Uterus (tissue), 3 donors: ENCODE measurements at regions not wholly inside any gene's neighbourhood (a gene's known extent, or its start where the extent isn't known, plus 50 kb on each side); places are given as distances from the start of the nearest gene placed in this dataset.

Experiments used
- DNase-seq, 2 donors: peaks; one replicate each; pipeline ENCODE4 v3.0.0-alpha.2; 2019 to 2020
- H3K27ac ChIP-seq, 2 donors: fragments of 200-600 bp; sonication (generic); 1 replicate in 1 of 2; 2 replicates in 1 of 2; pipeline ENCODE4 v1.5.1; 2016 to 2018
- H3K27me3 ChIP-seq, 2 donors: fragments of 200-600 bp; sonication (generic); one replicate each; pipeline ENCODE4 v1.5.1; 2018 to 2019; ENCODE audit warnings: control low read depth in 1 of 2
- H3K36me3 ChIP-seq, 2 donors: fragments of 200-600 bp; sonication (generic); one replicate each; pipeline ENCODE4 v1.5.1; 2019; ENCODE audit warnings: control low read depth in 1 of 2
- H3K4me1 ChIP-seq, 2 donors: fragments of 200-600 bp; sonication (generic); one replicate each; pipeline ENCODE4 v1.5.1; 2018 to 2019; ENCODE audit warnings: control low read depth in 1 of 2
- H3K4me3 ChIP-seq, 2 donors: fragments of 200-600 bp; sonication (generic); 1 replicate in 1 of 2; 2 replicates in 1 of 2; pipeline ENCODE4 v1.5.1; 2018 to 2019; ENCODE audit warnings: mild to moderate bottlenecking in 1 of 2
- H3K9me3 ChIP-seq, 2 donors: fragments of 200-600 bp; sonication (generic); one replicate each; pipeline ENCODE4 v1.5.1; 2019; ENCODE audit warnings: control low read depth in 1 of 2
- POLR2A ChIP-seq, 2 donors: fragments of 450-650 bp; IDR thresholded peaks; one replicate each; pipeline ENCODE4 v1.6.1; 2016; ENCODE audit warnings: antibody characterized with exemption in 2 of 2, mild to moderate bottlenecking in 1 of 2, moderate library complexity in 1 of 2
- intact Hi-C: fragments of 100-400 bp; cut with DNase I; formaldehyde crosslinking; loops from one replicate; pipeline ENCODE4 v1.15.1; 2023; ENCODE audit warnings: low total_unique reads
- TF ChIP-seq, protein P1 (sequence below), 4 experiments: fragments of 200-600 bp in 2 of 4; fragments of 450-650 bp in 2 of 4; sonication (generic) in 2 of 4; IDR thresholded peaks; one replicate each; pipeline ENCODE4 v1.5.1; 2016 to 2019; ENCODE audit warnings: antibody characterized with exemption in 4 of 4, mild to moderate bottlenecking in 2 of 4, moderate library complexity in 1 of 4
- donor health status: DM: yes; HTN: yes; CAD: no.

DNA sequence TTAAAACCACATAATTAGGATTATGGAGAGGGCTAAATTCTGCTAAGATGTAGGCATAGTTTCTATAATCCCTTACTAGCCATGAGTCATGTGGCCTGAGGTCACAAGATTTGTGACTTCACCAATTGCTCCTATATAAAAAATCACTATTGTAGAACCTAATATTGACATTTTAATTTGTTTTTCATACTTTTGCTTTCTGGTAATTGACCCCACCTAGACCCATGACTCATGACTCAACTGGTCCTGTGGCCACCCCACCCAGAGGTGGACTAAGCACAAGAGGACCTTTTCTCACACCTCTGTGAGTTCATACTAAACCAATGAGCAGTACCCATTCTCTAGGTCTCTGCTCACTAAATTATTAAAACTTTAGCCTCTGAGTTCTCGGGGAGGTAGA lies 1567.5 kb upstream of the LRRTM1 start:
- Histone ChIP-seq H3K27ac (no peak overlapping the region), H3K4me1 (no peaks in the 10 kb centered on the region), H3K36me3 (no peaks in the 10 kb centered on the region), H3K9me3 (no peaks in the 10 kb centered on the region), H3K4me3 (no peak overlapping the region), H3K27me3 (no peaks in the 10 kb centered on the region)
- no peak for DNase-seq
- TF ChIP-seq POLR2A (IDR thresholded peaks at IDR 0.05) = no peak
- TF ChIP-seq, protein P1, sequence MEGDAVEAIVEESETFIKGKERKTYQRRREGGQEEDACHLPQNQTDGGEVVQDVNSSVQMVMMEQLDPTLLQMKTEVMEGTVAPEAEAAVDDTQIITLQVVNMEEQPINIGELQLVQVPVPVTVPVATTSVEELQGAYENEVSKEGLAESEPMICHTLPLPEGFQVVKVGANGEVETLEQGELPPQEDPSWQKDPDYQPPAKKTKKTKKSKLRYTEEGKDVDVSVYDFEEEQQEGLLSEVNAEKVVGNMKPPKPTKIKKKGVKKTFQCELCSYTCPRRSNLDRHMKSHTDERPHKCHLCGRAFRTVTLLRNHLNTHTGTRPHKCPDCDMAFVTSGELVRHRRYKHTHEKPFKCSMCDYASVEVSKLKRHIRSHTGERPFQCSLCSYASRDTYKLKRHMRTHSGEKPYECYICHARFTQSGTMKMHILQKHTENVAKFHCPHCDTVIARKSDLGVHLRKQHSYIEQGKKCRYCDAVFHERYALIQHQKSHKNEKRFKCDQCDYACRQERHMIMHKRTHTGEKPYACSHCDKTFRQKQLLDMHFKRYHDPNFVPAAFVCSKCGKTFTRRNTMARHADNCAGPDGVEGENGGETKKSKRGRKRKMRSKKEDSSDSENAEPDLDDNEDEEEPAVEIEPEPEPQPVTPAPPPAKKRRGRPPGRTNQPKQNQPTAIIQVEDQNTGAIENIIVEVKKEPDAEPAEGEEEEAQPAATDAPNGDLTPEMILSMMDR (IDR thresholded peaks at IDR 0.05) = no peak
- intact Hi-C loops = no loop called here

DNA sequence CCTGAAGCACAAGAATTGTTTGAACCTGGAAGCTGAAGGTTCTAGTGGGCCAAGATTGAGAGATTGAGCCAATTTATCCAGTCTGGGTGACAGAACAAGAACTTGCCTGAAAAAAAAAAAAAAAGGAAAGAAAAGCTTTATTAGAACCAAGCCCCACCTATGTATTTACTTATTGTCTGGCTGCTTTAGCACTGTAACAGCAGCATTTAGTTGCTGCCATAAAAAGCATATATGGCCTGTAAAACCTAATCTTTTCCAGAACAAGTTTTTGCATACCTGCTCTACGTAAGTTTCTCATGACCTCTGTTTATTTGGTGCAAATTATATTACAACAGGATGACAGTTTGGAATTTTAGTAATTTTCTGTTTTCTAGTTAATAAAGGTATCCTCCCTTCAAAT lies 1565.6 kb upstream of the LRRTM1 start:
- no peak for DNase-seq
- Histone ChIP-seq H3K36me3 (no peaks in the 10 kb centered on the region), H3K27me3 (no peaks in the 10 kb centered on the region), H3K9me3 (no peaks in the 10 kb centered on the region), H3K4me1 (no peaks in the 10 kb centered on the region), H3K4me3 (no peak overlapping the region), H3K27ac (no peak overlapping the region)
- TF ChIP-seq, protein P1 (IDR thresholded peaks at IDR 0.05) = no peak
- TF ChIP-seq POLR2A (IDR thresholded peaks at IDR 0.05) = no peak
- intact Hi-C loops = no loop called here

DNA sequence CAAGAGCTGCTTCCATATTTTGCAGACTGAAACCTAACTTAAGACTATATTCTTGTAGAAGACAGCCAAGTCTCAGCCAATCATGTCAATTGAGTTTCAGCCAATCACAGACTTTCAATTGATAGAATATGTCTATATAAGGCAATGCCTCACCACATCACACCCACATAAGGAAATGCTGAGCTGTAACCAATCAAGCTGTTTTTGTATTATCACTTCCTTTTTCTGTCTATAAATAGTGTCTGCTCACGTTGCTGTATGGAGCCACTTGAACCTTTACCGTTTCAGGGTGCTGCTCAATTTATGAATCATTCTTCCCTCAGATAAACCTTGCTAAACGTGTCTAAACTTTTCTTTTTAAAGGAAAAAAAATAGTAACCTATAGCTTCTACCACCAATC lies 1554.4 kb upstream of the LRRTM1 start:
- intact Hi-C loops = no loop called here
- DNase-seq = no peak
- TF ChIP-seq, protein P1 (IDR thresholded peaks at IDR 0.05) = no peak
- TF ChIP-seq POLR2A (IDR thresholded peaks at IDR 0.05) = no peak
- no peaks in the 10 kb centered on the region for H3K4me1 ChIP-seq
- no peaks in the 10 kb centered on the region for H3K27me3 ChIP-seq
- H3K9me3 ChIP-seq = no peaks in the 10 kb centered on the region
- no peak overlapping the region for H3K27ac ChIP-seq
- no peaks in the 10 kb centered on the region for H3K36me3 ChIP-seq
- H3K4me3 ChIP-seq = no peak overlapping the region

DNA sequence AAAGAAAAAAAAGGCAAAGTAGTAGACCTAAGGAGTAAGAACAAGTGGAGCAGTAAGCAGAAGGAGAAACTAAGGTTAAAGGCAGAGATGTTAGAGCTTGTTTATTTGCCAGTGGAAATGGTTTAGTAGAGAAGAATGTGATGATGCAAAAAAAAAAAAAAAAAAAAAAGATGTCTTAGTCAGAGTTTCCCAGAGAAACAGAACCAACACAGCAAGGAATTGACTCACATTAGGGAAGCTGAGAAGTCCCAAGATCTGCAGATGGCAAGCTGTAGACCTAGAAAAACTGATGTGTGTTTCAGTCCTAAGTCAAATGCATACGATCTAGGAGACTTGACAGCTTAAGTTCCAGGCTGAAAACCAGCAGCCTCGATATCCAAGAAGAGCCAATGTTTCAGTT lies 1548.8 kb upstream of the LRRTM1 start:
- Histone ChIP-seq H3K9me3 (no peaks in the 10 kb centered on the region), H3K27ac (no peak overlapping the region), H3K27me3 (no peaks in the 10 kb centered on the region), H3K36me3 (no peaks in the 10 kb centered on the region), H3K4me3 (no peak overlapping the region), H3K4me1 (no peaks in the 10 kb centered on the region)
- TF ChIP-seq, protein P1 (IDR thresholded peaks at IDR 0.05) = no peak
- no peak for TF ChIP-seq POLR2A (IDR thresholded peaks at IDR 0.05)
- DNase-seq = no peak
- intact Hi-C loops = no loop called here

DNA sequence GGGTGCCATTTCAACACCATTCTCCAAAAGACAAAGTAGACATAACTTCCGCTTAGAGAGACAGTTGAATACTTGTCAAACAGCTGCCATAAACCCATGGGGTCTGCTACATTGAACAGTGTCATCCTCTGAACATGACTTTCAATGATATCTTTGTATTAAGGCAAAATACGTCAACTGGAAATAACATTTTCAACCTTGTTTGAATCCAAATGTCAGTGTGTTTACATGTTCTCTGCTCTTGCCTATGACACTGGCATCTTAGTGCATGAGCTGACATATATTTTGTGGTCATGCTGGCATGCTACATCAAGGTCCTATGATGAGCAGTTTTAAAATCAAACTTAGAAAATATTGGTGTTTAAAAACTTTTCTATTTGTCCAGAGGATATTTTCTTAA lies 1548.1 kb upstream of the LRRTM1 start:
- H3K36me3 ChIP-seq = no peaks in the 10 kb centered on the region
- DNase-seq = no peak
- H3K4me3 ChIP-seq = no peak overlapping the region
- H3K4me1 ChIP-seq = no peaks in the 10 kb centered on the region
- H3K9me3 ChIP-seq = no peaks in the 10 kb centered on the region
- intact Hi-C loops = no loop called here
- H3K27ac ChIP-seq = no peak overlapping the region
- H3K27me3 ChIP-seq = no peaks in the 10 kb centered on the region
- TF ChIP-seq, protein P1 (IDR thresholded peaks at IDR 0.05) = no peak
- TF ChIP-seq POLR2A (IDR thresholded peaks at IDR 0.05) = no peak
